ENCODE measurements at regions not wholly inside any gene's neighbourhood (a gene's known extent, or its start where the extent isn't known, plus 50 kb on each side); places are given as distances from the start of the nearest gene placed in this dataset.

- no peak for DNase-seq
These were observed 220.1 kb downstream of the TUSC7 start for GRCh38 chr3:116929505-116930222.

- no peak for DNase-seq
These were observed 221.2 kb downstream of the TUSC7 start for GRCh38 chr3:116930786-116931185.

GRCh38 chr3:116939091-116939490, 229.5 kb downstream of the TUSC7 start:
- DNase-seq = no peak

GRCh38 chr3:116939550-116939949, 230.0 kb downstream of the TUSC7 start:
- DNase-seq = no peak

GRCh38 chr3:116940719-116941118, 231.1 kb downstream of the TUSC7 start:
- no peak for DNase-seq

GRCh38 chr3:116946376-116946775, 236.8 kb downstream of the TUSC7 start:
- DNase-seq = no peak

- no peak for DNase-seq
These were observed 237.6 kb downstream of the TUSC7 start for GRCh38 chr3:116947148-116947547.

GRCh38 chr3:116947809-116948208, 238.2 kb downstream of the TUSC7 start:
- no peak for DNase-seq

- no peak for DNase-seq
These were observed 240.9 kb downstream of the TUSC7 start for GRCh38 chr3:116950301-116951055.

GRCh38 chr3:116951610-116952009, 242.0 kb downstream of the TUSC7 start:
- no peak for DNase-seq

GRCh38 chr3:116958291-116958690, 248.7 kb downstream of the TUSC7 start:
- no peak for DNase-seq

GRCh38 chr3:116961106-116961505, 251.5 kb downstream of the TUSC7 start:
- DNase-seq = no peak

- DNase-seq = no peak
These were observed 254.2 kb downstream of the TUSC7 start for GRCh38 chr3:116963802-116964201.

- DNase-seq = no peak
These were observed 257.1 kb downstream of the TUSC7 start for GRCh38 chr3:116966649-116967048.

GRCh38 chr3:116969135-116969534, 259.6 kb downstream of the TUSC7 start:
- DNase-seq = no peak

GRCh38 chr3:116969646-116970045, 260.1 kb downstream of the TUSC7 start:
- DNase-seq = no peak

- DNase-seq = no peak
These were observed 262.0 kb downstream of the TUSC7 start for GRCh38 chr3:116971531-116971930.

GRCh38 chr3:116974702-116975101, 265.1 kb downstream of the TUSC7 start:
- no peak for DNase-seq

GRCh38 chr3:116977441-116977840, 267.9 kb downstream of the TUSC7 start:
- DNase-seq = no peak

- no peak for DNase-seq
These were observed 270.5 kb downstream of the TUSC7 start for GRCh38 chr3:116980099-116980498.

- no peak for DNase-seq
These were observed 271.5 kb downstream of the TUSC7 start for GRCh38 chr3:116981089-116981488.

GRCh38 chr3:116984301-116984700, 274.7 kb downstream of the TUSC7 start:
- DNase-seq = no peak

GRCh38 chr3:116994351-116994879, 284.8 kb downstream of the TUSC7 start:
- DNase-seq = no peak
